ENCODE measurements at regions not wholly inside any gene's neighbourhood (a gene's known extent, or its start where the extent isn't known, plus 50 kb on each side); places are given as distances from the start of the nearest gene placed in this dataset.

- Histone ChIP-seq H3K4me1 (ENCODE audit: insufficient read depth, poor library complexity, severe bottlenecking) (peaks cover 9% of the 10 kb centered on the region), H3K9me3 (ENCODE audit: severe bottlenecking) (no peaks in the 10 kb centered on the region), H3K36me3 (ENCODE audit: low read depth) (no peaks in the 10 kb centered on the region), H3K4me3 (ENCODE audit: severe bottlenecking) (no peak overlapping the region), H3K27ac (ENCODE audit: poor library complexity, severe bottlenecking) (peak overlapping the region; percentile 43), H3K27me3 (ENCODE audit: insufficient read depth, poor library complexity, severe bottlenecking) (no peaks in the 10 kb centered on the region)
- no peak for TF ChIP-seq CTCF (IDR thresholded peaks at IDR 0.05; ENCODE audit: poor library complexity, severe bottlenecking)
- DNase-seq (ENCODE audit: low spot score) (no peak), ATAC-seq (ENCODE audit: low read depth) (no peak)
These were observed 173.4 kb upstream of the TP63 start for GRCh38 chr3:189457631-189458412.

GRCh38 chr3:189458528-189458927, 172.7 kb upstream of the TP63 start:
- Histone ChIP-seq H3K27me3 (ENCODE audit: insufficient read depth, poor library complexity, severe bottlenecking) (no peaks in the 10 kb centered on the region), H3K27ac (ENCODE audit: poor library complexity, severe bottlenecking) (peak overlapping the region; percentile 43), H3K36me3 (ENCODE audit: low read depth) (no peaks in the 10 kb centered on the region), H3K9me3 (ENCODE audit: severe bottlenecking) (no peaks in the 10 kb centered on the region), H3K4me3 (ENCODE audit: severe bottlenecking) (no peak overlapping the region), H3K4me1 (ENCODE audit: insufficient read depth, poor library complexity, severe bottlenecking) (peaks cover 9% of the 10 kb centered on the region)
- TF ChIP-seq CTCF (IDR thresholded peaks at IDR 0.05; ENCODE audit: poor library complexity, severe bottlenecking) = no peak
- DNase-seq (ENCODE audit: low spot score) = no peak
- ATAC-seq (ENCODE audit: low read depth) = no peak

DNA sequence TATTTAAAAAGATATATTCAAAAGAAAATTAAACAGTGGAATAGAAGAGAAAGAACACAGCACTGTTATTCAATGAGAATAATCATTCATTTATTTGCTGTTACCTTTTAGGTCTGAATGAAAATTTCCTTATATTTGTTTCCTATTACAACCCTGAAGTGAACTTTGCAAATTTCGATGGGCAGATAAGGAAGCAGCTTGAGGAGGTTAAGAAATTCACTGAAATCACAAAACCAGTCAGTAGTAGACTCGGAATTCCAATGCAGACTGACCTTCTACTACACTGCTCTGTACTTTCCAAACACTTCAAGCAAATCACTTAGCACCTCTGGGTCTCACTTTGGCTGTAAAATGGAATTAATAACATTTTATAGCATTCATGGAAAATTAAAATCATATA, 172.0 kb upstream of the TP63 start:
- Histone ChIP-seq H3K27ac (ENCODE audit: poor library complexity, severe bottlenecking) (no peak overlapping the region), H3K4me3 (ENCODE audit: severe bottlenecking) (no peak overlapping the region), H3K9me3 (ENCODE audit: severe bottlenecking) (no peaks in the 10 kb centered on the region), H3K4me1 (ENCODE audit: insufficient read depth, poor library complexity, severe bottlenecking) (peaks cover 9% of the 10 kb centered on the region), H3K36me3 (ENCODE audit: low read depth) (no peaks in the 10 kb centered on the region), H3K27me3 (ENCODE audit: insufficient read depth, poor library complexity, severe bottlenecking) (no peaks in the 10 kb centered on the region)
- ATAC-seq (ENCODE audit: low read depth) (no peak), DNase-seq (ENCODE audit: low spot score) (no peak)
- no peak for TF ChIP-seq CTCF (IDR thresholded peaks at IDR 0.05; ENCODE audit: poor library complexity, severe bottlenecking)

DNA sequence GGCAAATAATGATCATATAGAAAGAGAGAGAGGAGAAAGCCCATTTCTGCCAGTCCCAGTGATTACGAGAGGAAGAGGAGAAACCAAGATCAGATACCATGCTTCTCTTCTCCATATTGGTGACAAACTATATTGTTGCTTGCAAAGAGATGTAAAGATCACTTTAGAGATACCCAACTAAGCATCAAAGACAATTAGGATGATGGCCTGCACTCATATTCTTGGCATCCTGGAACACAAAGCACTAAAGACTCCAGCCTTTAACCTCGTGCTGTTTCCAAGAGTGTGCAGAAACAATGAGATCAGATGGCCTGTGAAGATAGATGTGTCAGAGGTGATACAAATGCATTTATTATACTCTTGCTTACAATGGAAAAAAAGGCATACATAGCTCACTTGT, 170.7 kb upstream of the TP63 start:
- Histone ChIP-seq H3K36me3 (ENCODE audit: low read depth) (no peaks in the 10 kb centered on the region), H3K4me3 (ENCODE audit: severe bottlenecking) (no peak overlapping the region), H3K27ac (ENCODE audit: poor library complexity, severe bottlenecking) (no peak overlapping the region), H3K9me3 (ENCODE audit: severe bottlenecking) (no peaks in the 10 kb centered on the region), H3K27me3 (ENCODE audit: insufficient read depth, poor library complexity, severe bottlenecking) (no peaks in the 10 kb centered on the region), H3K4me1 (ENCODE audit: insufficient read depth, poor library complexity, severe bottlenecking) (peaks cover 9% of the 10 kb centered on the region)
- TF ChIP-seq CTCF (IDR thresholded peaks at IDR 0.05; ENCODE audit: poor library complexity, severe bottlenecking) = no peak
- DNase-seq (ENCODE audit: low spot score) (no peak), ATAC-seq (ENCODE audit: low read depth) (no peak)

DNA sequence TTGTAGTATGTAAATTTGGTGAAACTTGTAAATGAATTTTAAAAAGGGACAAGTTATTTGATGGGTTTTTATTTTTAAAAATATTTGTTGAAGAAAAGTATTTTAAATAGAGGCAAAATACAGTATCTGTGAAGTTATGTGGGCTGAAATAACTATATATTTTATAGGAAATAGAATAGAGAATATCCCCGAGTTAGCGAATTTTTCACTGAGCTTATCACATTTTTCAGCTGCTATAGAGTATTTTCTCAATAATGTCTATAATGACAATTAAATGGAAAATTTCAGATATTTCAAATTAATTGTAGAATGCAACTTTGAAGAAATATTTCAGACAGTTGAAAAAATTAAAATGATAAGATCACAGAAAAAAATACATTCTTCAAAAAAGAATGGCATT, 166.4 kb upstream of the TP63 start:
- H3K4me1 ChIP-seq (ENCODE audit: insufficient read depth, poor library complexity, severe bottlenecking) = no peaks in the 10 kb centered on the region
- ATAC-seq (ENCODE audit: low read depth) (no peak), DNase-seq (ENCODE audit: low spot score) (no peak)
- TF ChIP-seq CTCF (IDR thresholded peaks at IDR 0.05; ENCODE audit: poor library complexity, severe bottlenecking) = no peak
- no peaks in the 10 kb centered on the region for H3K36me3 ChIP-seq (ENCODE audit: low read depth)
- no peaks in the 10 kb centered on the region for H3K9me3 ChIP-seq (ENCODE audit: severe bottlenecking)
- no peaks in the 10 kb centered on the region for H3K27me3 ChIP-seq (ENCODE audit: insufficient read depth, poor library complexity, severe bottlenecking)
- H3K27ac ChIP-seq (ENCODE audit: poor library complexity, severe bottlenecking) = no peak overlapping the region
- no peak overlapping the region for H3K4me3 ChIP-seq (ENCODE audit: severe bottlenecking)
